Nephron (organoid): ENCODE measurements at regions not wholly inside any gene's neighbourhood (a gene's known extent, or its start where the extent isn't known, plus 50 kb on each side); places are given as distances from the start of the nearest gene placed in this dataset.

Source experiments
- H3K27ac Mint-ChIP-seq, 3 experiments: 2 replicates each; pipeline ENCODE4 v1.8.0; 2020; ENCODE audit warnings: mixed read lengths in 3 of 3, mild to moderate bottlenecking in 2 of 3, moderate library complexity in 1 of 3
- H3K27me3 Mint-ChIP-seq: 2 replicates; pipeline ENCODE4 v1.8.0; 2021; ENCODE audit warnings: low read depth, mild to moderate bottlenecking, moderate library complexity, mixed read lengths
- H3K36me3 Mint-ChIP-seq: 2 replicates; pipeline ENCODE4 v1.8.0; 2020; ENCODE audit warnings: low read depth, mixed read lengths
- H3K4me1 Mint-ChIP-seq: 2 replicates; pipeline ENCODE4 v1.8.0; 2020; ENCODE audit warnings: mixed read lengths
- H3K4me3 Mint-ChIP-seq, 3 experiments: 2 replicates each; pipeline ENCODE4 v1.8.0; 2020; ENCODE audit warnings: mild to moderate bottlenecking in 3 of 3, mixed read lengths in 3 of 3, moderate library complexity in 2 of 3
- H3K9me3 Mint-ChIP-seq: 2 replicates; pipeline ENCODE4 v1.8.0; 2020; ENCODE audit warnings: mixed read lengths
- CTCF ChIP-seq, 3 experiments: fragments of 200-600 bp; sonication (generic); IDR thresholded peaks; one replicate each; pipeline ENCODE4 v1.5.0; 2021; ENCODE audit warnings: antibody characterized with exemption in 3 of 3; ENCODE audit not compliant: unreplicated experiment in 3 of 3

- no peak overlapping the region for H3K4me3 Mint-ChIP-seq
Observed at GRCh38 chr5:57777174-57777581, 294.6 kb upstream of the ACTBL2 start.

GRCh38 chr5:57776035-57776434, 293.4 kb upstream of the ACTBL2 start:
- no peaks in the 10 kb centered on the region for H3K9me3 Mint-ChIP-seq
- no peak for TF ChIP-seq CTCF (IDR thresholded peaks at IDR 0.05; ENCODE audit: unreplicated experiment in 3 of 3)
- H3K36me3 Mint-ChIP-seq: no peaks in the 10 kb centered on the region
- H3K27ac Mint-ChIP-seq: peak overlapping the region; percentile 44 to 53 (median 47)
- no peaks in the 10 kb centered on the region for H3K27me3 Mint-ChIP-seq
- H3K4me1 Mint-ChIP-seq: peaks cover 47% of the 10 kb centered on the region
- no peak overlapping the region for H3K4me3 Mint-ChIP-seq

More at GRCh38 chr5:57777174-57777581, 294.6 kb upstream of the ACTBL2 start:
- Mint-ChIP-seq H3K4me1 (peaks cover 48% of the 10 kb centered on the region), H3K9me3 (no peaks in the 10 kb centered on the region), H3K27ac (peak overlapping the region in 2 of 3 experiments; percentile 44 to 47), H3K36me3 (no peaks in the 10 kb centered on the region), H3K27me3 (no peaks in the 10 kb centered on the region)
- TF ChIP-seq CTCF (IDR thresholded peaks at IDR 0.05; ENCODE audit: unreplicated experiment in 3 of 3): no peak

- H3K36me3 Mint-ChIP-seq: no peaks in the 10 kb centered on the region
- no peaks in the 10 kb centered on the region for H3K27me3 Mint-ChIP-seq
- no peak overlapping the region for H3K27ac Mint-ChIP-seq
- no peak overlapping the region for H3K4me3 Mint-ChIP-seq
- H3K4me1 Mint-ChIP-seq: peaks cover 31% of the 10 kb centered on the region
- no peak for TF ChIP-seq CTCF (IDR thresholded peaks at IDR 0.05; ENCODE audit: unreplicated experiment in 3 of 3)
- no peaks in the 10 kb centered on the region for H3K9me3 Mint-ChIP-seq
Observed at GRCh38 chr5:57774439-57774838, 291.8 kb upstream of the ACTBL2 start.

GRCh38 chr5:57772512-57772911, 289.9 kb upstream of the ACTBL2 start:
- no peak for TF ChIP-seq CTCF (IDR thresholded peaks at IDR 0.05; ENCODE audit: unreplicated experiment in 3 of 3)
- Mint-ChIP-seq H3K4me3 (no peak overlapping the region), H3K27ac (no peak overlapping the region), H3K9me3 (no peaks in the 10 kb centered on the region), H3K4me1 (peaks cover 19% of the 10 kb centered on the region), H3K36me3 (no peaks in the 10 kb centered on the region), H3K27me3 (no peaks in the 10 kb centered on the region)

GRCh38 chr5:57770039-57770438, 287.4 kb upstream of the ACTBL2 start:
- H3K27ac Mint-ChIP-seq: no peak overlapping the region
- no peaks in the 10 kb centered on the region for H3K27me3 Mint-ChIP-seq
- H3K4me3 Mint-ChIP-seq: no peak overlapping the region
- no peaks in the 10 kb centered on the region for H3K36me3 Mint-ChIP-seq
- no peaks in the 10 kb centered on the region for H3K9me3 Mint-ChIP-seq
- no peaks in the 10 kb centered on the region for H3K4me1 Mint-ChIP-seq
- TF ChIP-seq CTCF (IDR thresholded peaks at IDR 0.05; ENCODE audit: unreplicated experiment in 3 of 3): no peak

- TF ChIP-seq CTCF (IDR thresholded peaks at IDR 0.05; ENCODE audit: unreplicated experiment in 3 of 3): no peak
- Mint-ChIP-seq H3K4me3 (no peak overlapping the region), H3K9me3 (peaks cover 3% of the 10 kb centered on the region), H3K4me1 (no peaks in the 10 kb centered on the region), H3K27ac (no peak overlapping the region), H3K27me3 (no peaks in the 10 kb centered on the region), H3K36me3 (no peaks in the 10 kb centered on the region)
Observed at GRCh38 chr5:57768745-57769144, 286.1 kb upstream of the ACTBL2 start.
